ENCODE measurements at regions not wholly inside any gene's neighbourhood (a gene's known extent, or its start where the extent isn't known, plus 50 kb on each side); places are given as distances from the start of the nearest gene placed in this dataset.

- no peak for TF ChIP-seq MAFK (IDR thresholded peaks at IDR 0.05; ENCODE audit: low read depth, low read length)
- no peak for TF ChIP-seq EZH2 (IDR thresholded peaks at IDR 0.05; ENCODE audit: low read depth, low read length, severe bottlenecking)
- no peak for TF ChIP-seq PHF8 (conservative IDR thresholded peaks at IDR 0.05; ENCODE audit: low read depth, low read length)
- no peak for TF ChIP-seq JUN (IDR thresholded peaks at IDR 0.05; ENCODE audit: low read depth, low read length)
- no peak for TF ChIP-seq CTCF (IDR thresholded peaks at IDR 0.05; ENCODE audit: control extremely low read depth in 1 of 3, insufficient read depth in 1 of 3, low read depth in 1 of 3, low read length in 3 of 3)
Observed at GRCh38 chr18:38751211-38751610, 1185.6 kb upstream of the CELF4 start.

Measured in H1 (cell line).